Ishikawa (cell line): ENCODE measurements at regions not wholly inside any gene's neighbourhood (a gene's known extent, or its start where the extent isn't known, plus 50 kb on each side); places are given as distances from the start of the nearest gene placed in this dataset.

Source experiments
- CEBPB ChIP-seq: IDR thresholded peaks from 2 replicates; pipeline ENCODE4 v1.6.1; 2012
- CREB1 ChIP-seq: IDR thresholded peaks from 2 replicates; pipeline ENCODE4 v1.6.1; 2012; ENCODE audit warnings: low read depth
- EGR1 ChIP-seq: IDR thresholded peaks from 2 replicates; pipeline ENCODE4 v1.6.1; 2012
- EP300 ChIP-seq: IDR thresholded peaks from 2 replicates; pipeline ENCODE4 v1.6.1; 2012; ENCODE audit warnings: borderline replicate concordance
- FOXM1 ChIP-seq: IDR thresholded peaks from 2 replicates; pipeline ENCODE4 v1.6.1; 2012; ENCODE audit warnings: low read depth, borderline replicate concordance
- NFIC ChIP-seq: IDR thresholded peaks from 2 replicates; pipeline ENCODE4 v1.6.1; 2012
- RAD21 ChIP-seq: IDR thresholded peaks from 2 replicates; pipeline ENCODE4 v1.6.1; 2012; ENCODE audit warnings: low read depth
- TAF1 ChIP-seq: IDR thresholded peaks from 2 replicates; pipeline ENCODE4 v1.6.1; 2012; ENCODE audit warnings: low read depth, mild to moderate bottlenecking
- TCF12 ChIP-seq: IDR thresholded peaks from 2 replicates; pipeline ENCODE4 v1.6.1; 2012; ENCODE audit warnings: low read depth
- TEAD4 ChIP-seq: IDR thresholded peaks from 2 replicates; pipeline ENCODE4 v1.6.1; 2012
- USF1 ChIP-seq: IDR thresholded peaks from 2 replicates; pipeline ENCODE4 v1.6.1; 2012
- YY1 ChIP-seq: IDR thresholded peaks from 2 replicates; pipeline ENCODE4 v1.6.1; 2012; ENCODE audit warnings: low read depth
- ZBTB7A ChIP-seq: IDR thresholded peaks from 2 replicates; pipeline ENCODE4 v1.6.1; 2012; ENCODE audit warnings: low read depth
- TF ChIP-seq, protein P1 (sequence below): IDR thresholded peaks from 2 replicates; pipeline ENCODE4 v1.6.1; 2012; ENCODE audit warnings: low read depth, mild to moderate bottlenecking
- TF ChIP-seq, protein P2 (sequence below): IDR thresholded peaks from 2 replicates; pipeline ENCODE4 v1.6.1; 2012

- TF ChIP-seq CEBPB, result no peak
Observed at GRCh38 chr15:35871812-35872211, 325.8 kb upstream of the DPH6 start.

GRCh38 chr15:35872577-35872976 lies 326.6 kb upstream of the DPH6 start:
- TF ChIP-seq, protein P1, sequence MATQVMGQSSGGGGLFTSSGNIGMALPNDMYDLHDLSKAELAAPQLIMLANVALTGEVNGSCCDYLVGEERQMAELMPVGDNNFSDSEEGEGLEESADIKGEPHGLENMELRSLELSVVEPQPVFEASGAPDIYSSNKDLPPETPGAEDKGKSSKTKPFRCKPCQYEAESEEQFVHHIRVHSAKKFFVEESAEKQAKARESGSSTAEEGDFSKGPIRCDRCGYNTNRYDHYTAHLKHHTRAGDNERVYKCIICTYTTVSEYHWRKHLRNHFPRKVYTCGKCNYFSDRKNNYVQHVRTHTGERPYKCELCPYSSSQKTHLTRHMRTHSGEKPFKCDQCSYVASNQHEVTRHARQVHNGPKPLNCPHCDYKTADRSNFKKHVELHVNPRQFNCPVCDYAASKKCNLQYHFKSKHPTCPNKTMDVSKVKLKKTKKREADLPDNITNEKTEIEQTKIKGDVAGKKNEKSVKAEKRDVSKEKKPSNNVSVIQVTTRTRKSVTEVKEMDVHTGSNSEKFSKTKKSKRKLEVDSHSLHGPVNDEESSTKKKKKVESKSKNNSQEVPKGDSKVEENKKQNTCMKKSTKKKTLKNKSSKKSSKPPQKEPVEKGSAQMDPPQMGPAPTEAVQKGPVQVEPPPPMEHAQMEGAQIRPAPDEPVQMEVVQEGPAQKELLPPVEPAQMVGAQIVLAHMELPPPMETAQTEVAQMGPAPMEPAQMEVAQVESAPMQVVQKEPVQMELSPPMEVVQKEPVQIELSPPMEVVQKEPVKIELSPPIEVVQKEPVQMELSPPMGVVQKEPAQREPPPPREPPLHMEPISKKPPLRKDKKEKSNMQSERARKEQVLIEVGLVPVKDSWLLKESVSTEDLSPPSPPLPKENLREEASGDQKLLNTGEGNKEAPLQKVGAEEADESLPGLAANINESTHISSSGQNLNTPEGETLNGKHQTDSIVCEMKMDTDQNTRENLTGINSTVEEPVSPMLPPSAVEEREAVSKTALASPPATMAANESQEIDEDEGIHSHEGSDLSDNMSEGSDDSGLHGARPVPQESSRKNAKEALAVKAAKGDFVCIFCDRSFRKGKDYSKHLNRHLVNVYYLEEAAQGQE, result no peak
- TF ChIP-seq YY1 (no peak), RAD21 (no peak), TAF1 (no peak), FOXM1 (no peak), EP300 (no peak), CEBPB (no peak), TEAD4 (no peak), USF1 (no peak), EGR1 (no peak), NFIC (no peak), TCF12 (no peak)
- TF ChIP-seq, protein P2, sequence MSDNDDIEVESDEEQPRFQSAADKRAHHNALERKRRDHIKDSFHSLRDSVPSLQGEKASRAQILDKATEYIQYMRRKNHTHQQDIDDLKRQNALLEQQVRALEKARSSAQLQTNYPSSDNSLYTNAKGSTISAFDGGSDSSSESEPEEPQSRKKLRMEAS, result no peak

- no peak for TF ChIP-seq NFIC
- TF ChIP-seq RAD21, result no peak
- no peak for TF ChIP-seq USF1
- no peak for TF ChIP-seq TCF12
Observed at GRCh38 chr15:35874260-35874905, 328.4 kb upstream of the DPH6 start.

DNA sequence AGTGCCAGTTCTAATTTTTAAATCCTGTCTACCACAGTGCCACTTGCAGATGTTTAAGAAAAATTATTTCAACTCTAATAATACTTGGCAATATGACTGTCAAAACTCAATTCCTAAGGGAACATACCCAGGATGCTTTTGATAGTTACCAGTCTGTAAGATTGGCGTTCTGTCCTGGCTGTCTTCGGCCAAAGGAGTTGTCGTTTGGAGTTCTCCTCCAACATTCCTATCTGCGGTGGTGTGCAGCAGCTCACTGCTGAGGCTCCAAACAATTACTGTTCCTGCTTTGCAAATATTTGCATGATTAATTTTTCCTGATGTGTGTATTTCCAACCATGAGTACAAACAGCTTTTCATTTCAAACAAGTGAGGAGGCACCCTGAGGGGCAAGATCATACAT lies 330.8 kb upstream of the DPH6 start:
- TF ChIP-seq, protein P2, result no peak
- no peak for TF ChIP-seq CREB1

GRCh38 chr15:35880896-35881295 lies 334.9 kb upstream of the DPH6 start:
- TF ChIP-seq, protein P2, result no peak
- TF ChIP-seq RAD21, result no peak
- no peak for TF ChIP-seq EP300
- no peak for TF ChIP-seq CREB1
- no peak for TF ChIP-seq USF1
- no peak for TF ChIP-seq TCF12
- TF ChIP-seq, protein P1, result no peak
- TF ChIP-seq CEBPB, result no peak
- no peak for TF ChIP-seq ZBTB7A
- TF ChIP-seq FOXM1, result no peak
- TF ChIP-seq TEAD4, result no peak
- no peak for TF ChIP-seq EGR1
- no peak for TF ChIP-seq YY1
- no peak for TF ChIP-seq TAF1
- no peak for TF ChIP-seq NFIC

DNA sequence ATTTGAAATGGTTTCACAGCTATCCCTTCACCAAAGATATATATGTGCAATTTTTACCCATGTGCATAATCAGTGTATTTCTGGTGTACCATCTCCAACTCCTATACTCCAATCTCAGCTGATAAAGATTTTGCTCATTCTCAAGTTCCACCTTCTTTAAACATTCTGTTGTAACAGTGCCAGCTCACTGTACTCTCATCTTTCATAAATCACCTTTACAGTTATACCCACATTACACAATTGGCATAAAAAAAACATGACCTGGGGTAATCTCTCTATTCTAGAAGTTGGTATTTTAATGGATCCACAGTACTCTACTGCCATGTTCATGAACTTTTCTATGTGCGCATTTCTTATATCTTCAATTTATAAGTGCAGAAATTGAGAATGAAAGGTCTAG lies 339.9 kb upstream of the DPH6 start:
- TF ChIP-seq, protein P1, result no peak
- no peak for TF ChIP-seq EP300
- TF ChIP-seq NFIC, result no peak
- TF ChIP-seq ZBTB7A, result no peak
- TF ChIP-seq TCF12, result no peak
- no peak for TF ChIP-seq CEBPB
- TF ChIP-seq CREB1, result no peak
- TF ChIP-seq, protein P2, result no peak
